Fibroblast of lung (primary cell): ENCODE measurements at regions not wholly inside any gene's neighbourhood (a gene's known extent, or its start where the extent isn't known, plus 50 kb on each side); places are given as distances from the start of the nearest gene placed in this dataset.

Experiments
- EZH2 ChIP-seq: IDR thresholded peaks from 2 replicates; pipeline ENCODE4 v1.5.1; 2012; ENCODE audit warnings: low read length, control low read depth, mild to moderate bottlenecking; ENCODE audit errors: missing control alignments
- TF ChIP-seq, protein P1 (sequence below), 2 donors: IDR thresholded peaks in 1 of 2; conservative IDR thresholded peaks in 1 of 2; 1 replicate in 1 of 2; 2 replicates in 1 of 2; pipeline ENCODE4 v1.5.1; 2011 to 2012; ENCODE audit warnings: low read length in 2 of 2, control low read depth in 1 of 2, inconsistent platforms in 1 of 2, low read depth in 1 of 2, mild to moderate bottlenecking in 1 of 2

DNA sequence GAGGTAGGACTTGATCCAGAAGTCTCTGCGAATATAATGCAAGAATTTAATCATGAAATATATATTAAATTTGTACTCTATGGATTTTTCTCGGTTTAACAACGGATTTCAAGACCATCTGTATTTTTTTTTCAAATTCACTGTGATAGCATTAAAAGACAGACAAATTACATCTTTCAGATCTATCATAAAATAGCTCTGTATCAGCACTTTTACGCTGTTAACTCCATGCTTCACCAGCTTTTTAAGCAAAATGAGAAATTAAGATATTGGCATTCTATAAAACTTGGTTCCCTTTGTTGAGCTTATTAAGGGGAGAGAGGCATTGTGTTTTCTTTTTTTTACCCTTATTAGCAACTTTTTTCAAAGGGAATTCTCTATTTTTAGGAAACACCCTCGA lies 1377.6 kb upstream of the NXPH2 start:
- TF ChIP-seq, protein P1, sequence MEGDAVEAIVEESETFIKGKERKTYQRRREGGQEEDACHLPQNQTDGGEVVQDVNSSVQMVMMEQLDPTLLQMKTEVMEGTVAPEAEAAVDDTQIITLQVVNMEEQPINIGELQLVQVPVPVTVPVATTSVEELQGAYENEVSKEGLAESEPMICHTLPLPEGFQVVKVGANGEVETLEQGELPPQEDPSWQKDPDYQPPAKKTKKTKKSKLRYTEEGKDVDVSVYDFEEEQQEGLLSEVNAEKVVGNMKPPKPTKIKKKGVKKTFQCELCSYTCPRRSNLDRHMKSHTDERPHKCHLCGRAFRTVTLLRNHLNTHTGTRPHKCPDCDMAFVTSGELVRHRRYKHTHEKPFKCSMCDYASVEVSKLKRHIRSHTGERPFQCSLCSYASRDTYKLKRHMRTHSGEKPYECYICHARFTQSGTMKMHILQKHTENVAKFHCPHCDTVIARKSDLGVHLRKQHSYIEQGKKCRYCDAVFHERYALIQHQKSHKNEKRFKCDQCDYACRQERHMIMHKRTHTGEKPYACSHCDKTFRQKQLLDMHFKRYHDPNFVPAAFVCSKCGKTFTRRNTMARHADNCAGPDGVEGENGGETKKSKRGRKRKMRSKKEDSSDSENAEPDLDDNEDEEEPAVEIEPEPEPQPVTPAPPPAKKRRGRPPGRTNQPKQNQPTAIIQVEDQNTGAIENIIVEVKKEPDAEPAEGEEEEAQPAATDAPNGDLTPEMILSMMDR (conservative IDR thresholded peaks at IDR 0.05 in 1 of 2, IDR thresholded peaks at IDR 0.05 in 1 of 2; ENCODE audit: low read depth in 1 of 2, low read length in 2 of 2), result no peak
- no peak for TF ChIP-seq EZH2
